Spleen (tissue), 7 donors: ENCODE measurements at regions not wholly inside any gene's neighbourhood (a gene's known extent, or its start where the extent isn't known, plus 50 kb on each side); places are given as distances from the start of the nearest gene placed in this dataset.

Experiments
- POLR2AphosphoS5 ChIP-seq, 3 donors: sonication (generic); formaldehyde crosslinking; IDR thresholded peaks; one replicate each; pipeline ENCODE4 v1.5.1; 2017; ENCODE audit warnings: antibody characterized with exemption in 3 of 3
- TF ChIP-seq, protein P1 (sequence below), 11 experiments: fragments of 200-600 bp in 7 of 11; fragments of 450-650 bp in 4 of 11; sonication (generic) in 4 of 11; IDR thresholded peaks in 8 of 11; conservative IDR thresholded peaks in 3 of 11; 1 replicate in 7 of 11; 2 replicates in 4 of 11; pipeline versions ENCODE4 v1.4.0 to v1.8.0; 2016 to 2021; ENCODE audit warnings: antibody characterized with exemption in 11 of 11, inconsistent platforms in 4 of 11, mild to moderate bottlenecking in 1 of 11
- donor health status: DM: no; HTN: no; CAD: no; lungs with moderate emphysema.
- donor health status: DM: no; HTN: no; CAD: no.
- donor health status: DM: no; HTN: no; CAD: no.

DNA sequence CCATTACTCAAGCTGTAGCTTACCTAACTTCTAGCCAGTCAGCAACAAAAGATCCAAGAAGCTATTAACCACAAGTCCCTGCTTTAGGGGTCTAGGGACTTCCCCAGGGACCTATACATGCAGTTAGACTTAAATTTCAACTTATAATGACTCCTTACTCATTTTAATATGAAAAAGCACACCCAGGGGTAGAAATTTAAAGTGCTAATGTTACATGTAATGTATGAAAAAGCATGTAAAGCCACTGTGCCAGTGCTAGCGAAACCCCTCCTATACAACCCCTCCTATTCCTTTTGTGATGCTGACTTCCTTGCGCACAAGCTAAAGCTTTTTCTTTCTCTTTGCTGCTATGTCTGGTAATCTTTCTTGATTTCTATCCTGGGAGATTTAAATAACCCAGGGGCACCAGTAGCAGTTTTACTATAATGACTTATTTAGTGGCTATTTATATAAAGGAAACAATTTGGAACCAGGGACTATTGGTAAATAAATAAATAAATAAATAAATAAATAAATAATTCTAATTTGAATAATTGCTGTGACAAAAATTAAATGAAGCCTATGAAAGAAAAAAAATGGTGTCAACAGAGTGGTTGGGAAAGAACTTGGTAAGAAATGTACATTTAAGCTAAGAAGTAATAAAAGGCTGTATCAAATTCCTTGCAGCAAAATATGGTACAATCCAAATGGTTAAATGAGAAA lies 110.5 kb upstream of the MAGI2 start:
- TF ChIP-seq, protein P1, sequence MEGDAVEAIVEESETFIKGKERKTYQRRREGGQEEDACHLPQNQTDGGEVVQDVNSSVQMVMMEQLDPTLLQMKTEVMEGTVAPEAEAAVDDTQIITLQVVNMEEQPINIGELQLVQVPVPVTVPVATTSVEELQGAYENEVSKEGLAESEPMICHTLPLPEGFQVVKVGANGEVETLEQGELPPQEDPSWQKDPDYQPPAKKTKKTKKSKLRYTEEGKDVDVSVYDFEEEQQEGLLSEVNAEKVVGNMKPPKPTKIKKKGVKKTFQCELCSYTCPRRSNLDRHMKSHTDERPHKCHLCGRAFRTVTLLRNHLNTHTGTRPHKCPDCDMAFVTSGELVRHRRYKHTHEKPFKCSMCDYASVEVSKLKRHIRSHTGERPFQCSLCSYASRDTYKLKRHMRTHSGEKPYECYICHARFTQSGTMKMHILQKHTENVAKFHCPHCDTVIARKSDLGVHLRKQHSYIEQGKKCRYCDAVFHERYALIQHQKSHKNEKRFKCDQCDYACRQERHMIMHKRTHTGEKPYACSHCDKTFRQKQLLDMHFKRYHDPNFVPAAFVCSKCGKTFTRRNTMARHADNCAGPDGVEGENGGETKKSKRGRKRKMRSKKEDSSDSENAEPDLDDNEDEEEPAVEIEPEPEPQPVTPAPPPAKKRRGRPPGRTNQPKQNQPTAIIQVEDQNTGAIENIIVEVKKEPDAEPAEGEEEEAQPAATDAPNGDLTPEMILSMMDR (IDR thresholded peaks at IDR 0.05 in 8 of 11, conservative IDR thresholded peaks at IDR 0.05 in 3 of 11): no peak
- TF ChIP-seq POLR2AphosphoS5 (IDR thresholded peaks at IDR 0.05): no peak
